Posterior vena cava (tissue), 2 donors: ENCODE measurements at regions not wholly inside any gene's neighbourhood (a gene's known extent, or its start where the extent isn't known, plus 50 kb on each side); places are given as distances from the start of the nearest gene placed in this dataset.
"Not testable (repeated sequence)": the region's sequence is repeated elsewhere in the genome, so short reads cannot be mapped to it uniquely, and the experiment has no call there.

ENCODE experiments used
- DNase-seq: peaks from one replicate; pipeline ENCODE4 v3.0.0-alpha.2; 2020; ENCODE audit warnings: low spot score
- intact Hi-C, 2 donors: fragments of 100-400 bp; cut with DNase I; formaldehyde crosslinking; loops; one replicate each; pipeline versions ENCODE4 v1.14.1 to v1.14.2; 2022 to 2023
- donor health status: DM: yes; HTN: yes; CAD: no.
- donor health status: DM: yes; HTN: yes; CAD: no.

DNA sequence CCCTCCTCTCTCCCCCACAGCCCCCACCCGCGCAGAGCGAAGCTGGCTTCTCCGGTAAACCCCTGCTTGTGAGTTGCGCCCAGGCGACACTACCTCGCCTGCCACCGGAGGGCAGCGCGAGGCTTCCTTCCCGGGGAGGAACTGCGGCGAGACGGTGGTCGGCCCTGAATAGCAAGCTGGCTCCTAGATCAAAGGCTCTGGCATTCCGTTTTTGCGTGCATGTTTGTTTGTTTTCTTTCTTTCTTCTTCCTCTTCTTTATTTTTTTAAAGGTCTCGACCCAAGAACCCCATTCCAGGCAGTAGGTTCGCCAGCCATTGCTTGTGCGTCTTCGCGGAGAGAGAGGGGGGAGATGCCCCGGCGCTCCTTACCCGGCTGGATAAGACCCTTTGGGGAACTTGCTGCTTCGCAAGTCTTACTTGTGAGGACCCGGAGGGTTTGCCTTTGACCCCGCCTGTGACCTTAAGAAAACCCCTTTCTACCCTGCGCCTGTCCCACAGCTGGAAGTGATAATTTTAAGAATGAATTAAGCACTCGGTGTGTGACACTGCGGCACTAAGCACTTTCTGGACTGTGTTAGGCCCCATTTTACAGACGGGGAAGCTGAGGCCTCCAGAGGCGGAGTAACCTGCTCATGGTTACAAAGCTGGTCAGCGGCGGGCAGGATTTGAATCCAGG lies 92.7 kb upstream of the SIRPA start:
- intact Hi-C loops, result loop anchor here in 1 of 2 donors (10.0 kb wide), 1 partner anchor 92 kb away; the partner anchor contains the start of gene SIRPA
- peak; percentile 92 for DNase-seq

DNA sequence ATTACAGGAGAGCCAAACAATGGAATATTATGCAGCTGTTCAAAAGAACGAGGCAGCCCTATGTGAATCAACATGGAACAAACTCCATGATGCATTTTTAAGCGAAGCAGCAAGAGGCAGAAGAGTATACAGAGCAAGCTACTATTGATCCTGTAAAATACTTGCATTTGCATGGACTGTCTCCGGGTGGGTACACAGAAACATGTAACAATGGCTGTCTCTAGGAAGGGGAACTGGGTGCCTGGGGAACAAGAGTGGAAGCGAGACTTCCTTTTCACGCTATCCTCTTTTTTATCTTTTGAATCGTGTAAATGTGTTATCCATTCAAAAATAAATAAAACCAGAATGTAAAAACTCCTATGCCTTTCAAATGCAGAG lies 93.3 kb upstream of the SIRPA start:
- intact Hi-C loops, result loop anchor here in 1 of 2 donors (10.0 kb wide), 1 partner anchor 93 kb away; the partner anchor contains the start of gene SIRPA
- DNase-seq, result no peak

DNA sequence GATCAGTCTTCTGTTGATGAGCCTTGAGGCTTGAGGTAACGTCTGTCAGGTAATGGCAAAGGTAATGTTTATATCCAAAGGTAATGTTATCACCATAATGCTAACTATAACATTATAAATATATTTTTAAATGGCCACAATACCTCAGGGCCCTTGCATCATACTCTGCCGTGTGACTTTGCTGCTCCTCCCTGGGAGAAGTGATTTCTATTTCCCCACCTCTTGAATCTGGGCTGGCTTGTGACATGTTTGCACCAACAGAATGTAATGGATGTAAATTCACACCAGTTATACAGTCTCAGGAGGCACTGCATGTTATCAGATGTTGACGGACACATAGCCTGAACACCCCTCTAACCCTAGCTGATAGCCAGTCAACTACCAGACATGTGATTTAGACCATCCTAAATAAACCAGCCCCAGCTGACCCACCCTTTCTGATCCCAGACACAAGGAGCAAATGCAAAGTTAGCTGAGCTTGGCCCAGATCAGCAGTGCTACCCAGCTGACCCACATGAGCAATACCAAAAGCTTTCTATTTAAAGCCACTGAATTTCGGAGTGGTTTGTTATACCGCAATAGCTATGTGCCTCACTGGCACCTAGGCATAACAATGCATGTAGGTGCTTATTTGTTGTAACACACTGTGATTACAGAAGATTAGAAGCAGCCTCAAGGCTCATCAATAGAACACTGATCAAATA lies 93.8 kb upstream of the SIRPA start:
- DNase-seq, result no peak
- intact Hi-C loops, result loop anchor here in 1 of 2 donors (10.0 kb wide), 1 partner anchor 93 kb away; the partner anchor contains the start of gene SIRPA

DNA sequence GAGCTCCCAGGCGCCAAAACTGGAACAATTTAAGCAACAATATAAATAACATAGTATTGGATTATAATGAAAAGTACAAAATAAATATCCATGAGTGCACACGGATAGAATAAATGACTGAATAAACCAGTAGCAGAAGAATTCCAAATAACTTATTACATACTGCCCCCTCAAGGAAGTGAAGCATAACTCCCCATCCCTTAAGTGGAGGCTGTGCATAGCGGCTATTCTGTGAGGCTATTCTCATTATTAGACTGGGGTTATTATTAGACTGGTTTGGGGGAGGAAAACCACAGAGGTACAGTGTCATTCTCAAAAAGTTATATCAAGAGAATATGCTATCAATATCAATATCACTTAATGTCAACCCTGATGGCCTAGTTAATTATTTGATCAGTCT lies 94.4 kb upstream of the SIRPA start:
- intact Hi-C loops, result loop anchor here in 1 of 2 donors (10.0 kb wide), 1 partner anchor 94 kb away; the partner anchor contains the start of gene SIRPA
- DNase-seq, result no peak

DNA sequence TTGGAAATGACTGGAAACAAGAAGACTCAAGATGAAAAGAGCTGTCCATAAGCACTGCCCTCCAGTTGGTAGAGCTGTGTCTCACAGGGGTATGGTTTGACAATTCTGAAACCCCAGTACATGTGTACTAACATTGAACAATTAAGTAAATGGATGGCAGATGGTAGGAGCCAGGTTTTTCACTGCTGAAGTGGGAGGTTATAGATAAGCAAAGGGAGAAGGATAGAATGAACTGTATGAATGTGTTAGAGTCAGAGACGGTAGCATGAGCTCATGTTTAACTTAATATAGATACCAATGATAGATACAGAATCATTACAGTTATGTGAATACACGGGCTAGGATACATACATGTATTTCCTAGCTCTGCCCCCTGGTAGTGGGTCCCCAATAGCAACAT lies 95.0 kb upstream of the SIRPA start:
- intact Hi-C loops, result loop anchor here in 1 of 2 donors (10.0 kb wide), 1 partner anchor 95 kb away; the partner anchor contains the start of gene SIRPA
- DNase-seq, result no peak

DNA sequence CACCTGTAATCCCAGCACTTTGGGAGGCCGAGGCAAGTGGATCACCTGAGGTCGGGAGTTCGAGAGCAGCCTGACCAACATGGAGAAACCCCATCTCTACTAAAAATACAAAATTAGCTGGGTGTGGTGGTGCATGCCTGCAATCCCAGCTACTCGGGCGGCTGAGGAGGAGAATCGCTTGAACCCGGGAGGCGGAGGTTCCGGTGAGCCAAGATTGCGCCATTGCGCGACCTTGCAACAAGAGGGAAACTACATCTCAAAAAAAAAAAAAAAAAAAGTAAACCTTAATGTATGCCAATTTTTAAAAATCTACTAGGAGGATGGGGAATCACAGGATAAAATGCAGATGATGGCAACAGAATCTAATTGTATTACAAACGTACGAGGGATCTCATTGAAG lies 95.5 kb upstream of the SIRPA start:
- not testable (repeated sequence) for DNase-seq
- intact Hi-C loops, result loop anchor here in 1 of 2 donors (10.0 kb wide), 1 partner anchor 95 kb away; the partner anchor contains the start of gene SIRPA

DNA sequence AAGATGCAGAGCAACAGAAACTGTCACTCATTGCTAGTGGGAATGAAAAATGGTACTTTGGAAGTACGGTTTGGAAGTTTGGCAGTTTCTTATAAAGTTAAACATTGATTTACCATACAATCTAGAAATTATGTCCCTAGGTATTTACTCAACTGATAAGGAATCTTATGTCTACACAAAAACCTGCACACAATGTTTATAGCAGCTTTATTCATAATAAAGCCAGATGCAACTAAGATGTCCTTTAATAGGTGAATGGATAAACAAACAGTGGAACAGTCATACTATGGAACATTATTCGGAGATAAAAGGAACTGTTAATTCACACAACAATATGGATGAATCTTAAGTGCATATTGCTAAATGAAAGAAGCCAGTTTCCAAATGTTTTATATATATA lies 96.2 kb upstream of the SIRPA start:
- DNase-seq, result no peak
- intact Hi-C loops, result no loop called here

DNA sequence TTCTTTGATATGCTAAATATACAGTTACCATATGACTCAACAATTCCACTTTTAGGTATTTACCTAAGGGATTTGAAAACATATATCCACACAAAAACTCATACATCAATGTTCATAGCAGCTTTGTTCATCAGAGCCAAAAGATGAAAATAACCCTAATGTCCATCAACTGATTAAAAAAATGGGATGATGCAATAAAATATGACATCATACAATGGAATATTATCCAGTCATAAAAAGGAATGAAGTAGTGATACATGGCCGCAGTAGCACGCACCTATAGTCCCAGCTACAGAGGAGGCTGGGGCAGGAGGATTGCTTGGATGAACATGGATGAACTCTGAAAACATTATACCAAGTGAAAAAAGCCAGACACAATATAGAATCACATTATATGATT lies 101.4 kb upstream of the SIRPA start:
- no peak for DNase-seq

DNA sequence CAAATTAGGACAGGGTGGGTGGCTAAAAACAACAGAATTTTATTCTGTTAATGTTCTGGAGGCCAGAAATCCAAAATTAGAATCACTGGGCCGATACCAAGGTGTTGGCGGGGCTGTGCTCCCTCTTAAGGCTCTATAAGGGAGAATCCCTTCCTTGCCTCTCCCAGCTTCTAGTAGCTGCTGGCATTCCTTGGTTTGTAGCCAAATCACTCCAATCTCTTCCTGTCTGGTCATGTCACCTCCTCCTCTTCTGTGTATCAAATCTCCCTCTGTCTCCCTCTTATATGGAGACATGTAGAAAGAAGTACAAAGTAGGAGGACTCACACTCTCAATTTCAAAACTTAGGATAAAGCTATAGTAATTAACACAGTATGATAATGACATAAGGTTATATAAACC lies 102.9 kb upstream of the SIRPA start:
- intact Hi-C loops, result no loop called here
- DNase-seq, result no peak

More for the DNA sequence above, 101.4 kb upstream of the SIRPA start:
- intact Hi-C loops, result no loop called here

DNA sequence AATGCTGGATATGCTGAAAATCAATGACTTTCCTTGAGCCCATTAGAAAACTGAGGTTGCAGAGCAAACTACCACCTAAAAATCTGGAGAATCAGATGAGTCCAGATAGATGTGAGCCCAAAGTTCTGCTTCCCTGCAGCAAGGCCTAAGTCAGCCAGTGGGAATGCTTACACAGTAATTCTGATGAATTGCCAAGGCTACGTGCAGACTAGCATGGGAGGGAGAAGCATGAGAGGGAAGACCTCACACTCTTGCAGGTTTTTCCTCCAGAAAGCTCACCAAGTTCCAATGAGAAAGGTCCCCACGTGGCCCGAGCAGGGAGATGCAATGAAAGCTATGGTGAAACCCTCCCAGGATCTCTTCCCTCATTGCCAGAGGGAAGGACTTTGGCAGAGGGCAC lies 104.8 kb upstream of the SIRPA start:
- intact Hi-C loops, result no loop called here
- DNase-seq, result no peak

DNA sequence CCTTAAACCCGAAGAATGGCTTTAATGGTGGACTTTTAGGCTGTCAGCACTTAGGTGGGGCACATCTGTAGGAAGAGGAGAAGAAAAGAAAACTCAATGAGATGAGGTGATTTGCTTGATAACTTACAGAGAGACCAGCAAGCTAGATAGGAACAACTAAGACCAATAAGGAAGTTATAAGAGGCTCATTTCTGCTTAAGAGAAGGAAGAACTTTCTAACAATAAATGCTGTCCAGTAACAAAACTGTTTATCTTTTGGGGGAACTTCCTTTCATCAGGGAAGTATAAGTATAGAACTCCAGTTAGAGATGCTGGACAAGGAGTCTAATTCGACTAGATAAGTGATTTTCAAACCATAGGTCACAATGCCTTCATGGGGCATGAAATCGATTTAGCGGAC lies 107.2 kb upstream of the SIRPA start:
- DNase-seq, result no peak
- intact Hi-C loops, result no loop called here

DNA sequence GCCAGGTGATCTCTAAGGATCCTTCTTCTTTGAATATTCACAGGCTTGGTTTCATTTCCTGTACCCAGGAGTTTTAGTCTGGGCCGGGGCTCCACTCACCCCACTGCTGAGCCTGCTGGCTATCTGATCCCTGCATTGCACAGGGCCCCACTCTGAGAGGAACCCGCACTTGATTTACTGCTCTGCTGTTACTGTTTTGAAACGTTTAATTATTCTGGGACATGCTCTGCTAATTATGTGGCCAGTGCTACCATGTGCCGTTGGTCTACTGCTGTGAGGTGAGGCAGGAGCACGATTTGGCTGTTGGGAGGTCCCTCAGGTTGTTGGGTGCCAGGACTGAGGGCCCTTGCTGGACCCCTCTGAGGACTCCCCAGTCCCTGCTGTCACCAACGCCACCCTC lies 108.7 kb upstream of the SIRPA start:
- intact Hi-C loops, result no loop called here

DNA sequence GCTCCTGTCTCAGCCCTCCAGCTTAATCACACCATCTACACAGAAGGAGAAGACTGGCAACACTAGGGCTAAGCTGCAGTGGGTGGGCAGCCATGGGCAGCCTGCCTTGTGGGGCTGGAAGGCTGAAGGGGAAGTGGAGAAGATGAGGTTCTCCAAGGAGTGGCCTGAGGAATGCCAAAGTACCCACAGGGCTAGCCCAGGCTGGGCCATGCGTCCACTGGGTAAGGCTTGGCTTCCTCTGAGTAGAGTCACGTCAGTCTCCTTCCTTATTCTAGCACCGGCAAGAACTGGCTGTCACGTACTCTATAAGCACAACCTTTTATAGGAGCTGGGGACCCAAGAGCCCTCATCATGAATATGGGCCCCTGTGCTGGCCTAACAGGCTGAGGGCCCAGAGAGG lies 110.6 kb upstream of the SIRPA start:
- DNase-seq, result no peak
- intact Hi-C loops, result no loop called here

More for the DNA sequence above, 108.7 kb upstream of the SIRPA start:
- no peak for DNase-seq

DNA sequence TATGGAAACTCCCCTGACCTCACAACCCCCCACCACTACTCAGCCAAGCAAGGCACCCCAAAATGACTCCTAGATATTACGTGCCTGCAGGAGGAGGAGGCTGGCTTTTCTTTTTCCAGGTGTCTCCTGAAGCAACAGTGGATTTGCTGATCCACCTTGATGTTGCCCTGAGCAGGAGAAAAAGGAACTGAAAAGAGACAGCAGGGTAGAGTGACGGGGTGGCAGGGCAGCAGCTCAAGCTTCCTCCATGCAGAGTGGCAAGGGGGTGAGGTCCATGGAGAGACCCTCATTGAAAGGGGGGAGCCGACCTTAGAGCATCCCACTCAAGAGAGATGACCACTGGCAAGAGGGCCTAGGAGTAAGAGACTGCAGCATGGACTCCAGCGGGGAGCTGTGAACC lies 112.0 kb upstream of the SIRPA start:
- intact Hi-C loops, result no loop called here
- DNase-seq, result no peak

DNA sequence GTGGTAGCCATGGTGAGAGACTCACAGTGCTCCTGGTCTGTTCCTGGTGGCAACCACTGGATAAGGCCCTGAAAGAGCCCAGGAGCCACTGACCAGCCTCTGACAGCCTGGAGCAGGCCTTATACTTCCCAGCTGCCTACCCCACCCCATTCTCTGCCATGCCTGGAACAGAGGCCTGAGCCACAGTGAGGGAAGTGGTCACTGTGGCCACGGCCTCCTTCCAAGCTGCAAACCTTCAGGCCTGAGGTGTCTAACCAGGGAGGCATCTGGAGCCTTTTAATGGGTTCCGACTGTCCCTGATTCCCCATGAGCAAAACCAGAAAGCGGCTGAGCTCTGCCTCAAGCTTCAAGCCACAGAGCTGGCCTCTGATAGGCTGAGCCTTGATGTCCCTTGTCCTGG lies 113.0 kb upstream of the SIRPA start:
- intact Hi-C loops, result no loop called here
- no peak for DNase-seq

DNA sequence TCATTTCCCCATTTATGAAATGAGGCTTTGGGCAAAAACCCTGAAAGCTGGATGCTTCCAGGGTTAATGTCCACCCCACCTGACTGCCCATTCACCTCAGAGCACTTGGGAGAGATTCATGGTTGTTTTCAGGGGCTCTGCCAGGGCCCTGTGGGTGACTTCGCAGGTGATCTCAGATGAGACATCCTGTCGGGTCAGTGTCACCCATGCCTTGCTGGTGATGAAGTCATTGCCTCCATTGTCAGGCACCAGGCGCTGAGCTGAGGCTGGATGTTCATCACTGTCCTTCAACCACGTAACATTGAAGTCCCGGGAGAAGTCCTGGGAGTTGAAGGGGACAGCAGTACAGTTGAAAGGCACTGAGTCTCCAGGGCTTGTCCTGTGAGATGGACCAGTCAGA lies 115.6 kb upstream of the SIRPA start:
- intact Hi-C loops, result loop anchor here in 1 of 2 donors (10.0 kb wide), 1 partner anchor 385 kb away; no protein-coding TSS in a partner anchor
- no peak for DNase-seq

DNA sequence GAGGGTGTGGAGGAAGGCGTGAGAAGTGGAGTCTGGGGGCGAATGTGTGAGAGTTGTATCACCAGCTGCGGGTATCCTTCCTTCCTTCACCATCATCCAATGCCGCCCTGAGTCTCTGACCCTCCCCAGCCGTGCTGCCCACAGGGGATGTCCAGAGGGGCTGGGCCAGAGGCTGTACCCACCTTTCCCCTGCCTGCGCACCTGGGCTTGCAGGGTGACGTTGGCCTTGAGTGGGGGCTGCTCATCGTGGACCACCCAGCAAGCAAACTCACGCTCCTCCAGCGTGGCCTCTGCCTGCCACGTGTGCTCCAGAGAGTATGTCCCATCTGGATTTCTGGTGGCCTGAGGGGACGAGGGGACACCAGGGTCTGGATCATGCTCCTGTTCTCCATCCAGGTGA lies 116.9 kb upstream of the SIRPA start:
- intact Hi-C loops, result loop anchor here in 1 of 2 donors (10.0 kb wide), 1 partner anchor 386 kb away; no protein-coding TSS in a partner anchor
- no peak for DNase-seq

DNA sequence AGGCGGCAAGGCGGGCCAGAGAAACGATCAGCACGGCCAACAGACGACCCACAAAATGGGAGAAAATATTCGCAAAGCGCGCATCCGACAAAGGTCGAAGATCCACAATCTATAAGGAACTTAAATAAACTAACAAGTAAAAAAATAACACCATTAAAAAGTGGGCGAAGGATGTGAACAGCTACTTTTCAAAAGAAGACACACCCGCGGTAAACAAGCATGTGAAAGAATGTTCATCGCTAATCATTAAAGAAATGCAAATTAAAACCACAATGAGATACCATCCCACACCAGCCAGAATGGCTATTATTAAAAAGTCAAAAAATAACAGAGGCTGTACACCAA lies 117.8 kb upstream of the SIRPA start:
- no peak for DNase-seq
- intact Hi-C loops, result loop anchor here in 1 of 2 donors (10.0 kb wide), 1 partner anchor 387 kb away; no protein-coding TSS in a partner anchor

DNA sequence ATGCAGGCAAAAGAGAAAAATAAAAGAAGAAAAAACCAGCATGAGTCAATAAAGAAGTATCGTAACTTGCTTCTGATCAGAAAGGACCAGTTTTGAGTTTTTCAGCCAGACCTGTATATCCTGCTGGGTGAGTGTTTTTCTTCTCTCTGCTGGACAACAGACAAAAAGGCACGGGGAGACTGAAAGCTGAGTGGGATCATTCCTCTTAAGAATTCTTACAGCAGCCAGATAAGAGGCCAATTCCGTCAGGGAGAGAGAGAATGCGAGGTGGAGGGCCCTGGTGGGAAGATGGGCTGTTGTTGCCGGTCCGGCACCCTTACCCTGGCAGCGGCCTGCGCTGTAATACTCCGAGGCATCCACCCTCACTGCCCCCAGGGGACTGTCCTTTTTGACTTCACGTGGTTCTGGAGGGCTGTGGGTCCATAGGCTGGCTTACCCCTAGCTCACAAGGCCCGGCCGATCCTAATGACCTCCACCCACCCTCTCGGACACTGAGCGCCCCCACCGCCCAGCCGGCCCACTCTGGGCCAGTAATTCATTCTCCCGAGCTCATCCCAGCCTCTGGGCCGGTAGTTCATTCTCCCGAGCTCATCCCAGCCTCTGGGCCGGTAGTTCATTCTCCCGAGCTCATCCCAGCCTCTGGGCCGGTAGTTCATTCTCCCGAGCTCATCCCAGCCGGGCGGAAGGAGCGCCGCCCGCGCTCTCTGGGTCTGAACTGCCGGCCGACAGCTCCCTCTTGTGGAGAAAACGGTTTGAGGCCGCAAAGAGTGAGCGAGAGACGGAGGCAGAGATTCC lies 118.3 kb upstream of the SIRPA start:
- intact Hi-C loops, result loop anchor here in 1 of 2 donors (10.0 kb wide), 1 partner anchor 388 kb away; no protein-coding TSS in a partner anchor
- DNase-seq, result peak; percentile 97

DNA sequence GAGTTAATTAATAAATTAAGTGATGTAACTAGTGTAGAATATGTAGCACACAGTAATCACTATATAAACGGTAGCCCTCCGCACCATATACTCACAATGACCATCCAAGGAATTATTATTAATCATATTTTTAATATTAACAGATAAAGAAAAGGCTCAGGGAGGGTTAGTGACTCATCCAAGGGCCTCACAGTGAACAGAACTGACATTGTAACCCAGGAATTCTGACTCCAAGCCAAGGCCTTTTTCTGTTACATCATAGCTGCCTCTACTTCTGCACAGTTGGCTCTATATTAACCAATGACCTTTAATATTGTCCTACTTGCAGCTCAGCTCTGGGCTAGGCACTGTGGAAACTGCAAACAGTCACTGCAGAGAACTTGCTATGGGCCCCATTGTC lies 117.5 kb upstream of the SIRPG start:
- intact Hi-C loops, result loop anchor here in 1 of 2 donors (10.0 kb wide), 1 partner anchor 390 kb away; no protein-coding TSS in a partner anchor
- DNase-seq, result no peak
